ENCODE measurements at regions not wholly inside any gene's neighbourhood (a gene's known extent, or its start where the extent isn't known, plus 50 kb on each side); places are given as distances from the start of the nearest gene placed in this dataset.

GRCh38 chr13:109412283-109412901, 374.0 kb downstream of the IRS2 start:
- ATAC-seq (peak; percentile 68), DNase-seq (peak; percentile 17 to 48 (median 30))
- H3K4me1 ChIP-seq: peaks cover 7% of the 10 kb centered on the region
- intact Hi-C loops (cut with DNase I): no loop called here
- H3K27me3 ChIP-seq: no peaks in the 10 kb centered on the region
- no peaks in the 10 kb centered on the region for H3K9me3 ChIP-seq
- H3K36me3 ChIP-seq (replicated peaks in 1 of 2; ENCODE audit: insufficient read depth in 1 of 2, low read depth in 2 of 2): no peaks in the 10 kb centered on the region
- 20 to 43% methylated on average over 6 to 14 of the region's 14 CpGs for WGBS, 2 donors
- no peak overlapping the region for H3K4me3 ChIP-seq
- peak in 1 of 3 donors; percentile 13 for TF ChIP-seq POLR2A (IDR thresholded peaks at IDR 0.05)
- TF ChIP-seq CTCF (IDR thresholded peaks at IDR 0.05): no peak
- no peak overlapping the region for H3K27ac ChIP-seq

- intact Hi-C loops (cut with DNase I): no loop called here
These were observed 375.5 kb downstream of the IRS2 start for GRCh38 chr13:109410868-109411267.

GRCh38 chr13:109408591-109409382, 377.6 kb downstream of the IRS2 start:
- intact Hi-C loops (cut with DNase I): no loop called here
- Histone ChIP-seq H3K27me3 (no peaks in the 10 kb centered on the region), H3K4me3 (no peak overlapping the region), H3K27ac (no peak overlapping the region), H3K4me1 (peaks cover 7% of the 10 kb centered on the region), H3K36me3 (replicated peaks in 1 of 2; ENCODE audit: insufficient read depth in 1 of 2, low read depth in 2 of 2) (no peaks in the 10 kb centered on the region), H3K9me3 (no peaks in the 10 kb centered on the region)
- DNase-seq: no peak
- TF ChIP-seq POLR2A (IDR thresholded peaks at IDR 0.05) (no peak), CTCF (IDR thresholded peaks at IDR 0.05) (no peak)
- ATAC-seq: no peak
- WGBS, 2 donors: 63 to 69% methylated on average over 14 of the region's 14 CpGs

More at GRCh38 chr13:109410868-109411267, 375.5 kb downstream of the IRS2 start:
- H3K27me3 ChIP-seq: no peaks in the 10 kb centered on the region
- no peak for TF ChIP-seq POLR2A (IDR thresholded peaks at IDR 0.05)
- no peak for TF ChIP-seq CTCF (IDR thresholded peaks at IDR 0.05)
- WGBS, 2 donors: 89 to 90% methylated on average over 10 to 11 of the region's 11 CpGs
- H3K4me3 ChIP-seq: no peak overlapping the region
- no peak overlapping the region for H3K27ac ChIP-seq
- no peaks in the 10 kb centered on the region for H3K9me3 ChIP-seq
- H3K4me1 ChIP-seq: peaks cover 7% of the 10 kb centered on the region
- DNase-seq (no peak), ATAC-seq (no peak)
- no peaks in the 10 kb centered on the region for H3K36me3 ChIP-seq (replicated peaks in 1 of 2; ENCODE audit: insufficient read depth in 1 of 2, low read depth in 2 of 2)

GRCh38 chr13:109406376-109406992, 379.9 kb downstream of the IRS2 start:
- DNase-seq (no peak), ATAC-seq (no peak)
- intact Hi-C loops (cut with DNase I): no loop called here
- Histone ChIP-seq H3K4me3 (no peak overlapping the region), H3K9me3 (no peaks in the 10 kb centered on the region), H3K36me3 (replicated peaks in 1 of 2; ENCODE audit: insufficient read depth in 1 of 2, low read depth in 2 of 2) (no peaks in the 10 kb centered on the region), H3K27me3 (no peaks in the 10 kb centered on the region), H3K4me1 (no peaks in the 10 kb centered on the region), H3K27ac (no peak overlapping the region)
- TF ChIP-seq POLR2A (IDR thresholded peaks at IDR 0.05) (no peak), CTCF (IDR thresholded peaks at IDR 0.05) (no peak)
- 59 to 60% methylated on average over 4 of the region's 4 CpGs for WGBS, 2 donors
